H1 (cell line): ENCODE measurements at regions not wholly inside any gene's neighbourhood (a gene's known extent, or its start where the extent isn't known, plus 50 kb on each side); places are given as distances from the start of the nearest gene placed in this dataset.

Experiments
- CHD7 ChIP-seq: fragments of 300-600 bp; sonication (generic); IDR thresholded peaks from 2 replicates; pipeline ENCODE4 v1.7.1; 2012; ENCODE audit warnings: low read length, moderate library complexity, mild to moderate bottlenecking, inconsistent platforms; ENCODE audit not compliant: insufficient replicate concordance
- MAFK ChIP-seq: IDR thresholded peaks from 2 replicates; pipeline ENCODE4 v1.6.1; 2012; ENCODE audit warnings: low read depth, mild to moderate bottlenecking, improper control_type of control experiment, low read length

- TF ChIP-seq CHD7 (no peak), MAFK (no peak)
These were observed 226.6 kb upstream of the TMTC1 start (continued) for GRCh38 chr12:30010071-30011052.
